ENCODE measurements at regions not wholly inside any gene's neighbourhood (a gene's known extent, or its start where the extent isn't known, plus 50 kb on each side); places are given as distances from the start of the nearest gene placed in this dataset.

GRCh38 chr3:176302271-176302670, 895.0 kb downstream of the TBL1XR1 start:
- Histone ChIP-seq H3K36me3 (no peaks in the 10 kb centered on the region), H3K4me1 (no peaks in the 10 kb centered on the region), H3K4me3 (no peak overlapping the region), H3K27me3 (no peaks in the 10 kb centered on the region), H3K27ac (no peak overlapping the region), H3K9me3 (no peaks in the 10 kb centered on the region)
- WGBS, 2 donors (ENCODE audit: low coverage in 1 of 2), result 97 to 98% methylated on average over 2 of the region's 2 CpGs
- ATAC-seq, result no peak
- TF ChIP-seq EP300 (IDR thresholded peaks at IDR 0.05) (no peak), POLR2AphosphoS5 (IDR thresholded peaks at IDR 0.05) (no peak), CTCF (IDR thresholded peaks at IDR 0.05) (no peak), POLR2A (IDR thresholded peaks at IDR 0.05) (no peak)

- 100% methylated on average over 1 of the region's 1 CpG; no CpG with 5 or more reads in 1 of the 2 donors for WGBS, 2 donors (ENCODE audit: low coverage in 1 of 2)
- Histone ChIP-seq H3K4me3 (no peak overlapping the region), H3K27ac (no peak overlapping the region), H3K9me3 (no peaks in the 10 kb centered on the region), H3K27me3 (no peaks in the 10 kb centered on the region), H3K4me1 (no peaks in the 10 kb centered on the region), H3K36me3 (no peaks in the 10 kb centered on the region)
- no peak for TF ChIP-seq POLR2A (IDR thresholded peaks at IDR 0.05)
- TF ChIP-seq CTCF (IDR thresholded peaks at IDR 0.05), result no peak
- TF ChIP-seq EP300 (IDR thresholded peaks at IDR 0.05), result no peak
- TF ChIP-seq POLR2AphosphoS5 (IDR thresholded peaks at IDR 0.05), result no peak
- no peak for ATAC-seq
Measured at GRCh38 chr3:176296066-176296597, 901.1 kb downstream of the TBL1XR1 start.

GRCh38 chr3:176293276-176293675, 904.0 kb downstream of the TBL1XR1 start:
- Histone ChIP-seq H3K4me1 (no peaks in the 10 kb centered on the region), H3K4me3 (no peak overlapping the region), H3K27ac (no peak overlapping the region), H3K27me3 (no peaks in the 10 kb centered on the region), H3K9me3 (no peaks in the 10 kb centered on the region), H3K36me3 (no peaks in the 10 kb centered on the region)
- WGBS, 2 donors (ENCODE audit: low coverage in 1 of 2), result 61 to 68% methylated on average over 2 of the region's 2 CpGs
- TF ChIP-seq POLR2A (IDR thresholded peaks at IDR 0.05) (no peak), CTCF (IDR thresholded peaks at IDR 0.05) (no peak)
- no peak for ATAC-seq

- ATAC-seq, result no peak
- no peaks in the 10 kb centered on the region for H3K9me3 ChIP-seq
- no peak for TF ChIP-seq CTCF (IDR thresholded peaks at IDR 0.05)
- no peak for TF ChIP-seq EP300 (IDR thresholded peaks at IDR 0.05)
- TF ChIP-seq POLR2AphosphoS5 (IDR thresholded peaks at IDR 0.05), result no peak
- TF ChIP-seq POLR2A (IDR thresholded peaks at IDR 0.05), result no peak
- WGBS, 2 donors (ENCODE audit: low coverage in 1 of 2), result 39 to 61% methylated on average over 3 of the region's 3 CpGs
- no peaks in the 10 kb centered on the region for H3K4me1 ChIP-seq
- no peaks in the 10 kb centered on the region for H3K36me3 ChIP-seq
- H3K27ac ChIP-seq, result no peak overlapping the region
- no peak overlapping the region for H3K4me3 ChIP-seq
- H3K27me3 ChIP-seq, result no peaks in the 10 kb centered on the region
Measured at GRCh38 chr3:176286476-176287085, 910.7 kb downstream of the TBL1XR1 start.

- ATAC-seq, result no peak
- no peaks in the 10 kb centered on the region for H3K27me3 ChIP-seq
- no peak for TF ChIP-seq POLR2AphosphoS5 (IDR thresholded peaks at IDR 0.05)
- TF ChIP-seq EP300 (IDR thresholded peaks at IDR 0.05), result no peak
- no peak for TF ChIP-seq POLR2A (IDR thresholded peaks at IDR 0.05)
- no peak for TF ChIP-seq CTCF (IDR thresholded peaks at IDR 0.05)
- H3K9me3 ChIP-seq, result no peaks in the 10 kb centered on the region
- no peaks in the 10 kb centered on the region for H3K4me1 ChIP-seq
- WGBS, 2 donors (ENCODE audit: low coverage in 1 of 2), result 83 to 85% methylated on average over 3 of the region's 3 CpGs
- no peak overlapping the region for H3K27ac ChIP-seq
- no peaks in the 10 kb centered on the region for H3K36me3 ChIP-seq
- H3K4me3 ChIP-seq, result no peak overlapping the region
Measured at GRCh38 chr3:176275538-176275937, 921.7 kb downstream of the TBL1XR1 start.

All from gastroesophageal sphincter (tissue), 4 donors.